ENCODE measurements at regions not wholly inside any gene's neighbourhood (a gene's known extent, or its start where the extent isn't known, plus 50 kb on each side); places are given as distances from the start of the nearest gene placed in this dataset.
"Not testable (repeated sequence)": the region's sequence is repeated elsewhere in the genome, so short reads cannot be mapped to it uniquely, and the experiment has no call there.

GRCh38 chr12:131311764-131312163 is 358.1 kb downstream of the ADGRD1 start:
- no peak overlapping the region for H3K27ac Mint-ChIP-seq
- no peak overlapping the region for H3K4me3 Mint-ChIP-seq
- no peaks in the 10 kb centered on the region for H3K36me3 Mint-ChIP-seq (ENCODE audit: low read depth)
- peaks cover 11% of the 10 kb centered on the region for H3K4me1 Mint-ChIP-seq
- no peak for TF ChIP-seq CTCF (IDR thresholded peaks at IDR 0.05)
- no peak for DNase-seq
- peaks cover 24% of the 10 kb centered on the region for H3K27me3 Mint-ChIP-seq (ENCODE audit: low read depth, poor library complexity)
- peaks cover 3% of the 10 kb centered on the region for H3K9me3 Mint-ChIP-seq

- not testable (repeated sequence) for DNase-seq; H3K27ac Mint-ChIP-seq; H3K36me3 Mint-ChIP-seq (ENCODE audit: low read depth); H3K4me3 Mint-ChIP-seq; H3K9me3 Mint-ChIP-seq
- Mint-ChIP-seq H3K4me1 (peaks cover 11% of the 10 kb centered on the region), H3K27me3 (ENCODE audit: low read depth, poor library complexity) (peaks cover 28% of the 10 kb centered on the region)
Observed at GRCh38 chr12:131312382-131312781, 358.7 kb downstream of the ADGRD1 start.

- DNase-seq: no peak
- Mint-ChIP-seq H3K4me1 (peaks cover 11% of the 10 kb centered on the region), H3K4me3 (no peak overlapping the region), H3K9me3 (peaks cover 7% of the 10 kb centered on the region), H3K27ac (no peak overlapping the region), H3K27me3 (ENCODE audit: low read depth, poor library complexity) (peaks cover 28% of the 10 kb centered on the region), H3K36me3 (ENCODE audit: low read depth) (no peaks in the 10 kb centered on the region)
- no peak for TF ChIP-seq CTCF (IDR thresholded peaks at IDR 0.05)
Observed at GRCh38 chr12:131312793-131313545, 359.3 kb downstream of the ADGRD1 start.

GRCh38 chr12:131313635-131314034 is 359.9 kb downstream of the ADGRD1 start:
- peaks cover 11% of the 10 kb centered on the region for H3K4me1 Mint-ChIP-seq
- H3K36me3 Mint-ChIP-seq (ENCODE audit: low read depth): peaks cover 4% of the 10 kb centered on the region
- H3K9me3 Mint-ChIP-seq: peaks cover 14% of the 10 kb centered on the region
- H3K4me3 Mint-ChIP-seq: no peak overlapping the region
- peaks cover 27% of the 10 kb centered on the region for H3K27me3 Mint-ChIP-seq (ENCODE audit: low read depth, poor library complexity)
- TF ChIP-seq CTCF (IDR thresholded peaks at IDR 0.05): no peak
- no peak for DNase-seq
- H3K27ac Mint-ChIP-seq: no peak overlapping the region

GRCh38 chr12:131314524-131315090 is 360.9 kb downstream of the ADGRD1 start:
- DNase-seq: no peak
- Mint-ChIP-seq H3K4me3 (peak overlapping the region; percentile 5), H3K27me3 (ENCODE audit: low read depth, poor library complexity) (peaks cover 21% of the 10 kb centered on the region), H3K36me3 (ENCODE audit: low read depth) (peaks cover 4% of the 10 kb centered on the region), H3K9me3 (peaks cover 23% of the 10 kb centered on the region), H3K4me1 (peaks cover 11% of the 10 kb centered on the region), H3K27ac (no peak overlapping the region)
- TF ChIP-seq CTCF (IDR thresholded peaks at IDR 0.05): no peak

GRCh38 chr12:131315601-131316000 is 361.9 kb downstream of the ADGRD1 start:
- H3K27me3 Mint-ChIP-seq (ENCODE audit: low read depth, poor library complexity): peaks cover 17% of the 10 kb centered on the region
- no peak overlapping the region for H3K4me3 Mint-ChIP-seq
- H3K9me3 Mint-ChIP-seq: peaks cover 32% of the 10 kb centered on the region
- TF ChIP-seq CTCF (IDR thresholded peaks at IDR 0.05): no peak
- peaks cover 4% of the 10 kb centered on the region for H3K36me3 Mint-ChIP-seq (ENCODE audit: low read depth)
- DNase-seq: no peak
- peaks cover 11% of the 10 kb centered on the region for H3K4me1 Mint-ChIP-seq
- no peak overlapping the region for H3K27ac Mint-ChIP-seq
